Activated T-helper 1 cell treated with anti-CD3 and anti-CD28 coated beads, Interleukin-2, amount 50 U/mL, for 16 hours (primary cell): ENCODE measurements at regions not wholly inside any gene's neighbourhood (a gene's known extent, or its start where the extent isn't known, plus 50 kb on each side); places are given as distances from the start of the nearest gene placed in this dataset.

Source experiments
- DNase-seq, 2 donors: peaks; one replicate each; pipeline ENCODE4 v3.0.0-alpha.2; 2020; ENCODE audit warnings: low read depth in 1 of 2, low spot score in 1 of 2

- no peak for DNase-seq
Observed at GRCh38 chr10:43981232-43981631, 332.6 kb upstream of the ZNF32 start.

GRCh38 chr10:43980715-43981114 is 332.0 kb upstream of the ZNF32 start:
- no peak for DNase-seq

GRCh38 chr10:43980313-43980712 is 331.6 kb upstream of the ZNF32 start:
- no peak for DNase-seq

GRCh38 chr10:43979551-43979950 is 330.9 kb upstream of the ZNF32 start:
- no peak for DNase-seq

GRCh38 chr10:43978936-43979335 is 330.3 kb upstream of the ZNF32 start:
- DNase-seq = no peak

- DNase-seq = no peak
Observed at GRCh38 chr10:43978091-43978490, 329.4 kb upstream of the ZNF32 start.

- DNase-seq = no peak
Observed at GRCh38 chr10:43976292-43976691, 327.6 kb upstream of the ZNF32 start.

- no peak for DNase-seq
Observed at GRCh38 chr10:43973801-43974200, 325.1 kb upstream of the ZNF32 start.

- DNase-seq = no peak
Observed at GRCh38 chr10:43972976-43973647, 324.4 kb upstream of the ZNF32 start.

GRCh38 chr10:43971981-43972380 is 323.3 kb upstream of the ZNF32 start:
- no peak for DNase-seq

GRCh38 chr10:43971306-43971705 is 322.6 kb upstream of the ZNF32 start:
- no peak for DNase-seq

GRCh38 chr10:43970717-43971116 is 322.0 kb upstream of the ZNF32 start:
- no peak for DNase-seq

- DNase-seq = no peak
Observed at GRCh38 chr10:43970018-43970698, 321.5 kb upstream of the ZNF32 start.

GRCh38 chr10:43969506-43969905 is 320.8 kb upstream of the ZNF32 start:
- DNase-seq = no peak

GRCh38 chr10:43968961-43969360 is 320.3 kb upstream of the ZNF32 start:
- no peak for DNase-seq

- DNase-seq = no peak
Observed at GRCh38 chr10:43968076-43968475, 319.4 kb upstream of the ZNF32 start.

GRCh38 chr10:43966571-43966965 is 317.9 kb upstream of the ZNF32 start:
- no peak for DNase-seq

- DNase-seq = no peak
Observed at GRCh38 chr10:43965918-43966570, 317.4 kb upstream of the ZNF32 start.

- no peak for DNase-seq
Observed at GRCh38 chr10:43965033-43965917, 316.6 kb upstream of the ZNF32 start.

- DNase-seq = no peak
Observed at GRCh38 chr10:43964486-43964885, 315.8 kb upstream of the ZNF32 start.

- no peak for DNase-seq
Observed at GRCh38 chr10:43963793-43964425, 315.2 kb upstream of the ZNF32 start.
